H4 (cell line): ENCODE measurements at regions not wholly inside any gene's neighbourhood (a gene's known extent, or its start where the extent isn't known, plus 50 kb on each side); places are given as distances from the start of the nearest gene placed in this dataset.

ENCODE experiments used
- DNase-seq: peaks from one replicate; pipeline ENCODE4 v3.0.0-alpha.2; 2015; ENCODE audit warnings: low spot score

GRCh38 chr2:4247791-4248190 lies 544.4 kb downstream of the DCDC2C start:
- DNase-seq: no peak

DNA sequence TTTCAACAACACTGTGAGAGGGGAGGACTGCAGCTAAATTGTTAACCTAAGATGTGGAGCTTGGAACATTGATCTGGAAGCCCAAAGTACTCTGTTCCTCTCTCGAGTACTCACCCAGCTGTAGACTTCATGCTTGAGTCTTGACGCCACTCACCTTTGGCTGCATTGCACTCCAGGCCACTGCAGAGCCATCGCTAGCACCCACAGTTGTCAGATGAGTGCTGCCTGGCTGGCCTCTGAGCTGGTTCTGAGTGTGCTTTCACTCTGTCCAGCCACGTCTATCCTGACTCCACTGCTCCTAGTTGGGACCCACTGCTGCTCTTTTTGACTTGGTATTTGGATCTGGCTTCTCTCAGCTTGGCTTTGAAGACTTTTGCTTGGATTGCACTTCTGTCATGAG lies 552.1 kb downstream of the DCDC2C start:
- DNase-seq: no peak

DNA sequence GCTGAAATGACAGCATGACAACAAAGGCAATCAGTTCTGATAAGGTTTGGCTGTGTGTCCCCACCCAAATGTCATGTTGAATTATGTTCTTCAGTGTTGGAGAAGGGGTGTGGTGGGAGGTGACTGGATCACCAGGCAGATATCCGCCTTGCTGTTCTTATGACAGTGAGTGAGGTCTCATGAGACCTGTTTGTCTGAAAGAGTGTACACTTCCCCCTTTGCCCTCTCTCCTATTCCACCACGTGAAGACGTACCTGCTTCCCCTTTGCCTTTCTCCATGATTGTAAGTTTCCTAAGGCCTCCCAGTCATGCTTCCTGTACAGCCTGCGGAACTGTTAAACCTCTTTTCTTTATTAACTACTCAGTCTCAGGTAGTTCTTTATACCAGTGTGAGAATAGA lies 553.0 kb downstream of the DCDC2C start:
- DNase-seq: no peak

DNA sequence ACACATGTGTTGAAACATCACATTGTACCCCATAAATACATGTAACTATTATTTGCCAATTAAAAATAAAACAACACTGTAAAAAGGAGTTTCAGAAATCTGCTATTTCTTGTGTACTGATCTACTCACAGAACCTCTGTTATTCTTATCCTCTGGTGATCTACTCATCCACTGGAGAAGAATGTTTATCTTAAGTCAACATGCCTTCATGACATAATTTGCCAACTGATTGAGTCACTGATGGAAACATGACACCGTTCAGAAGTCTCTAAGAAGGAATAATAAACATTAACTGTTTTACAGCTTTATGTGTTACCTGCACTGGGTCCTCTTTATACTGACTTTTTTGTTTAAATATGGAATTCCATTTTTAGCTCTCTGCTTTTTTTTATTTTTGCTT lies 555.2 kb downstream of the DCDC2C start:
- DNase-seq: no peak

DNA sequence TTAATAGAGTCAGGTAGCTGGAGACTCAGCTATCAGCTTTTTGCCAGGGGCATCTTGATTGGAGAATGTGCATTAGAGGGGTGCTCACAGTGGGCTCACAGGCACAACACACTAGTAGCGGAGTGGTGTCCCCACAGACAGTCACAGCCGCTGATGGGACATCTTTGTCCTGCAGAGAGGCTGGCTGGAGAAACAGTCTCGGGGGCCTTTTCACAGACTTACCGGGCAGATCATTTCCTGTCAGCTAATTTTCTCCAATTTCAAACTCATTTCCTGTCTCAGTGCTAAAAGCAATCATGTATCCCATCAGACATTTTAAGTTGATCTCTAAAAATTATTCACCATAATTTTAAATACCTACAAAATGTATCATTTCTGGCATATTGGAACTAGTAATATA lies 562.6 kb downstream of the DCDC2C start:
- no peak for DNase-seq

- DNase-seq: no peak
Observed at GRCh38 chr2:4269885-4270284, 566.5 kb downstream of the DCDC2C start.

DNA sequence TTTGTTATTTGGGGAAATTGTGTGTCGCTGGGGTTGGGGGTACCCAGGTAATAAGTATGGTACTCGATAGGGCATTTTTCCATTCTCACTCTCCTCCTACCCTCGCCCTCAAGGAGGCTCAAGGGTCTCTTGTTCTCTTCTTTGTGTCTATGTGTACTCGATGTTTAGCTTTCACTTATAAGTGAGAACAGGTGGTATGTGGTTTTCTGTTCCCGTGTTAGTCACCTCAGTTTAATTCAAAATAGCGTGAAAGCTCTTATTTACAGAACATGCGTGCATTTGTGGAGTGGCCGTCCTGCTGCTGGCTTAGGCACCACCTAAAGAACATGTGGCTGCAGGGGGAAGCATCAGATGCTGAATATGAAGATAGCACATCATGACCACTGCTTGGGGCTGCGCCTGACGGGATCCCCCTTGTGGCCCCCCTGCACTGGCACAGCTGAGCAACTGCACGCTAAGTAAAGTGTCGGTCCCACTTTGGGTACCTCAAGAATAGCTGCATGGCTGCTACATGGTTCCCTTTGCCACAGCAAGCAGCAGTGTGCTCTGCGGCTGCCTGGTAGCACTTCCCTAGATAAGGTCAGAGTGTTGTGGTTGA lies 569.0 kb downstream of the DCDC2C start:
- no peak for DNase-seq

DNA sequence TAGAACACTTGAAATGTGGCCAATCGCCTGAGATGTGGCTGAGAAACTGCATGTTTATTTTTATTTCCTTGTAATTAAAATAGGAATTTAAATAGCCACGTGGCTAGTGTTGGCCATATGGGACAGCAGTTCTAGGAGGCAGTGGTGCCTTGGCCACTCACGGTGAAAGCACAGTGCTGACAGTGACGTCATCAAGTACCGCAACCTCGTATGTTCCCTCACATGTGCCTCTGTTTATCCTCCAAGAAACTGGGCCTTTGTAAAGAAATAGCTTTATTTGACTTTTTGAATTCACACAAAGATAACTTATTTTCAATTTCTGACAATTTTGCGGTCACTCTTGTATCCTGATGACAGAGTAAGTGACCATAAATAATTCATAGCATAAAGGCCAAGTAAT lies 575.0 kb downstream of the DCDC2C start:
- DNase-seq: no peak

GRCh38 chr2:4279431-4279830 lies 576.1 kb downstream of the DCDC2C start:
- DNase-seq: no peak

DNA sequence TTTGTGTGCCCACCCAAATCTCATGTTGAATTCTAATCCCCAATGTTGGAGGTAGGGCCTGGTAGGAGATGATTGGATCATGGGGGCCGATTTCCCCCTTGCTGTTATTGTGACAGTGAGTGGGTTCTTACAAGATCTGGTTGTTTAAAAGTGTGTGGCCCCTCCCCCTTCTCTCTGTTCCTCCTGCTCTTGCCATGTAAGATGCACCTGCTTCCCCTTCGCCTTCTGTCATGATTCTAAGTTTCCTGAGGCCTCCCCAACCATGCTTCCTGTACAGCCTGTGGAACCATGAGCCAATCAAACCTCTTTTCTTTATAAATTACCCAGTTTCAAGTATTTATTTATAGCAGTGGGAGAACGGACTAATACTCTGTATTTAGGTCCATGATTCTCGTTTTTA lies 588.1 kb downstream of the DCDC2C start:
- no peak for DNase-seq

DNA sequence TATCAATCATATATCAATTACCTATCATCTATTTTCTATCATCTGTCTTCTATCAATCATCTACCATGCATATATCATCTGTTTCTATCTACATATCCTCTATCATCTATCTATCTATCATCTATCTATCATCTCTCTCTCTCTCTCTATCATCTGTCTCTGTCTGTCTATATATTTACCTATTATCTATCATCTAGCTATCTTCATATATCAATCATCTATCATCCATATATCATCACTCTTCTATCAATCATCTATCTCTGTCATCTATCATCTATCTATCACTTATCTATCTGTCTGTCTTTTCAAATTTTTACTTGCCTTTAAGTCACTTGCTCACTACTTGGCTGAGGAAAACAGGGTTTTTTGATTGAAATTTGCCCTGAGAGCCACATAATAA lies 592.3 kb downstream of the DCDC2C start:
- no peak for DNase-seq

- no peak for DNase-seq
Observed at GRCh38 chr2:4300616-4301015, 597.2 kb downstream of the DCDC2C start.

DNA sequence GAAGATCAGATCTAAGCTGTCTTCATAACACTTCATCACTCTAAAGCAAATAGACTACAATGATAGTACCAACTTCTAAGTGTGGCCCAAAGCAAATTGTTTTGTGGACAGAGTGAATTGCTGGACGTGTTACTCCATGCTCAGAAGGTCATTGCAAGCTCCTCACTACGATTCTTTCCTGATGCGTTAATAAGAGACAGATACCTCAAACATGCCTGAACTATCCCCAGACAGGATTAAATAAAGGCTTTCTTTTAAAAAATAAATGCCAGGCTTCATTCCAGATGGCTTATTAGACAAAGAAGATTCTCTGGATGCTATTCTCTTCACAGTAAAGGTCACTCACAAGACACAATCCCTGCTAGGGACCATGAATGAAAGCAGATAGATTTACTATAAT lies 621.2 kb downstream of the DCDC2C start:
- no peak for DNase-seq

GRCh38 chr2:4336864-4337263 lies 633.5 kb downstream of the DCDC2C start:
- no peak for DNase-seq

DNA sequence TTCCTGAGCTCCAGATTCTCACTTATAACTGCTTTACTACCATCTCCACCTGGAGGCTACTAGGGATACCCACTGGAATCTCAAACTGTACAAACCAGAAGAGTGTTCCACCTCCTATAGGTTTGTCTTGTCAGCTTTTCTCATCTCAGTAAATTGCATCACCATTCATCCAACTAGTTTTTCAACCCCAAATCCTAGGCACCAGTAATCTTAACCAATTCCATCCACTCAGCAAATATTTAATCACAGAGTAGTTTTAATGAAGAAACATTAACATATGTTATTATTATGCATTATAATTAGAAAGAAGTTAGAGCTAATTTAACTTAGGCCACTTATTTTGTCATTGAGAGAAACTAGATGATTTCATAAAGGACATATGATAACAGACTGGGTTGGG lies 635.0 kb downstream of the DCDC2C start:
- no peak for DNase-seq

DNA sequence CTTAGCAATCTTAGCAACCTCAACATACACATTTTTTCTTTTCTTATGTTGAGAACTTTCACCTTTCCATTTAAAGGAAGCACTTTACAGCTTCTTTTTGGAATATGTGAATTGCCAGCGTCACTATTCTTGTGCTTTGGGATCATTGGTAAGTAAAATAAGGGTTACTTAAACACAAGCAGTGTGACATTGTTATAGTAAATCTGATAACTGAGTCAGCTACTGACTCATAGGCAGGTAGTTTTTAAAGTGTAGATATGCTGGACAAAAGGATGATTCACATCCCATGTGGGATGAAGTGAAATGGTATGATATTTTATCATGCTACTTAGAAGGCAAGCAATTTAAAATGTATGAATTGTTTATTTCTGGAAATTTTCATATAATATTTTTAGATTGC lies 637.2 kb downstream of the DCDC2C start:
- DNase-seq: no peak

- no peak for DNase-seq
Observed at GRCh38 chr2:4346628-4347027, 643.3 kb downstream of the DCDC2C start.

- DNase-seq: no peak
Observed at GRCh38 chr2:4353668-4354067, 650.3 kb downstream of the DCDC2C start.

GRCh38 chr2:4354164-4354563 lies 650.8 kb downstream of the DCDC2C start:
- no peak for DNase-seq

- no peak for DNase-seq
Observed at GRCh38 chr2:4354678-4355077, 651.3 kb downstream of the DCDC2C start.

DNA sequence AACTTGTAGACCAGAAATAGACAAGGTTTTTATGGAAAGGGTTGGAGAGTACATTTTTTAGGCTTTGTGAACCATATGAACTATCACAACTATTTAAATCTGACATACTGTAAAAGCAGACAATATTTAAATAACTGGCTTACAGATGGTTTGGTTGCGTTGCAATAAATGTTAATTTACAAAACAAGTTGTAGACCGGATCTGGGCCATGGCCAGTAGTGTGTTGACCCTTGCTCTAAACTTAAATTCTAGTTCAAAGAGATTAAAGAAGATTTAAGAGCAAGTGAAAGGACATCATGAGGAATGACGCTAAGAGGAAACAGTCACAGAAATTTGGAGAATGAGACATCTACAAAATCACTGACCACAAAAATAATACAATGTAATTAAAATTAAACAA lies 652.7 kb downstream of the DCDC2C start:
- DNase-seq: no peak

DNA sequence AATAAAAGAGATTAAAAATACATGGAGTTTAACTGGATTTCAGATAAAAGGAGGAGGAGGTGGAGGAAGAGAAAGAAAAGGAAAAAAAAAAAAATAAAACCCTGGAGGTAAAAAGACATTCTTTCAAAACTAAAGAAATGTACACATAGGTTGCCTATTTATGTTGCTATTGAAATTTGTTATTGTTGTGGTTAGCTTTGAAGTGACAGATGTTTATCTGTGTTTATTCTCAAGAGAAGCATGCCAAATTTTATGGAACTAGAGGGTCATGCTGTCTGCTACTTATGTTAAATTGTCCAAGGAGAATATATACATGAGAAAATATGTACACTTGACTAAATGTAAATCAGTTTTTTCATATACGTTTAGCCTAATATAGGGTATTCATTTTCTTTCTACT lies 653.2 kb downstream of the DCDC2C start:
- DNase-seq: no peak

DNA sequence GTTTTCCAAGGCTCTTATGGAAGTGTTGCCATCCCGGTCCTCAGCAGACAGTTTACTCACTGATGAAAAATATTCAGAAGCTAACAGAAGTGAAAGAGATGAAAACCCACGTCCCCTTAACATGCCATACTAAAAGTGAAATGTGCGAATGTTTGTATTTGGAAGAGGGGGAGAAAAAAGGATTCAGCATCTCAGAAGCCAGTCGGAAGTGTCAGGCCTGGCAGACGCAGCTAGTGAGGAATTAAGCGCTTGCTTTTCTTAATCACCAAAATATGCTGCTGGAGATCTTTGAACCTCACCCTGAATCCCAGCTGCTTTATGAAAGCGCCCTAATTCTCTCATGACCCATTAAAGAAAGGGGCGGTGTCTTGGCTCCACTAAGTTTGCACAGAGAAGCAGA lies 653.7 kb downstream of the DCDC2C start:
- no peak for DNase-seq

- DNase-seq: no peak
Observed at GRCh38 chr2:4358837-4359236, 655.5 kb downstream of the DCDC2C start.

DNA sequence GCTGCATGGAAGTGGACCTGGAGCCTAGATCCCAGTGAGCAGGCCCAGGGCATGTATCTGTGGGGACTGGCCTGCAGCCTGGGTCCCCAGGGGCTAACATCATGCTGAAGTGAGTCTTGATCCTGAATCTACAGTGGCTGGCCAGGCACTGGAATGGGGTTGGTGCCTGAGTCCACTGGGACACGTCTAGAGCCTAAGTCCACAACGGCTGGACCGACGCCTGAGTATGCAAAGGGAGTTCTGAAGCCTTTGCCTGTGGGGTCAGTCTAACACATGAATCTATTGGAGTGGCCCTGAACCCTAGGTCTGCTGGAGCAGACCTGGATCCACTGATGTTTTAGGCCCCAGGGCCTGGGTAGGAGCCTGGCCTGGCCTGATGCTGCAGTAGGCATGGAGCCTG lies 665.5 kb downstream of the DCDC2C start:
- DNase-seq: no peak
